ES-I3 (cell line): ENCODE measurements at regions not wholly inside any gene's neighbourhood (a gene's known extent, or its start where the extent isn't known, plus 50 kb on each side); places are given as distances from the start of the nearest gene placed in this dataset.
"Not testable (repeated sequence)": the region's sequence is repeated elsewhere in the genome, so short reads cannot be mapped to it uniquely, and the experiment has no call there.

Source experiments
- H3K36me3 ChIP-seq: 2 replicates; pipeline ENCODE4 v1.6.1; 2013; ENCODE audit warnings: mild to moderate bottlenecking, low read length, control low read depth, moderate library complexity; ENCODE audit not compliant: insufficient read depth
- H3K4me1 ChIP-seq: 2 replicates; pipeline ENCODE4 v1.6.1; 2013; ENCODE audit warnings: mild to moderate bottlenecking, control low read depth, low read length; ENCODE audit not compliant: insufficient read depth
- H3K9ac ChIP-seq: 2 replicates; pipeline ENCODE4 v1.6.1; 2013; ENCODE audit warnings: low read depth, mild to moderate bottlenecking, low read length, moderate library complexity
- H3K9me3 ChIP-seq: 2 replicates; pipeline ENCODE4 v1.6.1; 2013; ENCODE audit warnings: mild to moderate bottlenecking, low read length, moderate library complexity; ENCODE audit not compliant: control insufficient read depth, insufficient read depth

GRCh38 chr20:40634891-40635290 lies 54.1 kb downstream of the MAFB start:
- Histone ChIP-seq H3K9ac (no peak overlapping the region), H3K9me3 (no peaks in the 10 kb centered on the region), H3K36me3 (no peaks in the 10 kb centered on the region), H3K4me1 (no peaks in the 10 kb centered on the region)

GRCh38 chr20:40633123-40633850 lies 55.7 kb downstream of the MAFB start:
- no peak overlapping the region for H3K9ac ChIP-seq
- no peaks in the 10 kb centered on the region for H3K36me3 ChIP-seq
- H3K4me1 ChIP-seq = no peaks in the 10 kb centered on the region
- H3K9me3 ChIP-seq = no peaks in the 10 kb centered on the region

GRCh38 chr20:40632346-40632976 lies 56.6 kb downstream of the MAFB start:
- Histone ChIP-seq H3K9ac (no peak overlapping the region), H3K4me1 (no peaks in the 10 kb centered on the region), H3K9me3 (no peaks in the 10 kb centered on the region), H3K36me3 (no peaks in the 10 kb centered on the region)

- Histone ChIP-seq H3K4me1 (no peaks in the 10 kb centered on the region), H3K36me3 (no peaks in the 10 kb centered on the region), H3K9ac (no peak overlapping the region), H3K9me3 (no peaks in the 10 kb centered on the region)
These were observed 57.9 kb downstream of the MAFB start for GRCh38 chr20:40631119-40631631.

GRCh38 chr20:40630713-40631112 lies 58.3 kb downstream of the MAFB start:
- no peaks in the 10 kb centered on the region for H3K36me3 ChIP-seq
- no peak overlapping the region for H3K9ac ChIP-seq
- no peaks in the 10 kb centered on the region for H3K4me1 ChIP-seq
- H3K9me3 ChIP-seq = no peaks in the 10 kb centered on the region

- Histone ChIP-seq H3K9me3 (no peaks in the 10 kb centered on the region), H3K36me3 (no peaks in the 10 kb centered on the region), H3K4me1 (no peaks in the 10 kb centered on the region)
These were observed 58.9 kb downstream of the MAFB start for GRCh38 chr20:40630099-40630498.

GRCh38 chr20:40628877-40629276 lies 60.2 kb downstream of the MAFB start:
- Histone ChIP-seq H3K9ac (no peak overlapping the region), H3K4me1 (no peaks in the 10 kb centered on the region), H3K9me3 (no peaks in the 10 kb centered on the region), H3K36me3 (no peaks in the 10 kb centered on the region)

More at GRCh38 chr20:40630099-40630498, 58.9 kb downstream of the MAFB start:
- no peak overlapping the region for H3K9ac ChIP-seq

- H3K9ac ChIP-seq = peak overlapping the region; percentile 42; the same call in 1 of the 2 replicates
- not testable (repeated sequence) for H3K36me3 ChIP-seq, H3K9me3 ChIP-seq
These were observed 70.0 kb downstream of the MAFB start for GRCh38 chr20:40619053-40619452.

GRCh38 chr20:40617594-40617993 lies 71.4 kb downstream of the MAFB start:
- Histone ChIP-seq H3K4me1 (no peaks in the 10 kb centered on the region), H3K36me3 (no peaks in the 10 kb centered on the region), H3K9ac (no peak overlapping the region), H3K9me3 (no peaks in the 10 kb centered on the region)

More at GRCh38 chr20:40619053-40619452, 70.0 kb downstream of the MAFB start:
- H3K4me1 ChIP-seq = not testable (repeated sequence)

- no peaks in the 10 kb centered on the region for H3K9me3 ChIP-seq
- peaks cover under 1% of the 10 kb centered on the region; the same call in 1 of the 2 replicates for H3K4me1 ChIP-seq
- no peaks in the 10 kb centered on the region for H3K36me3 ChIP-seq
- H3K9ac ChIP-seq = no peak overlapping the region
These were observed 76.2 kb downstream of the MAFB start for GRCh38 chr20:40612837-40613236.

GRCh38 chr20:40612247-40612646 lies 76.8 kb downstream of the MAFB start:
- H3K36me3 ChIP-seq = no peaks in the 10 kb centered on the region
- H3K9me3 ChIP-seq = no peaks in the 10 kb centered on the region
- no peak overlapping the region for H3K9ac ChIP-seq
- H3K4me1 ChIP-seq = peaks cover 5% of the 10 kb centered on the region; the same call in 1 of the 2 replicates

- Histone ChIP-seq H3K4me1 (peaks cover 8% of the 10 kb centered on the region; the same call in 1 of the 2 replicates), H3K36me3 (no peaks in the 10 kb centered on the region), H3K9ac (no peak overlapping the region), H3K9me3 (no peaks in the 10 kb centered on the region)
These were observed 78.3 kb downstream of the MAFB start for GRCh38 chr20:40610730-40611129.

- H3K36me3 ChIP-seq = no peaks in the 10 kb centered on the region
- peaks cover 8% of the 10 kb centered on the region; the same call in 1 of the 2 replicates for H3K4me1 ChIP-seq
- no peak overlapping the region for H3K9ac ChIP-seq
- no peaks in the 10 kb centered on the region for H3K9me3 ChIP-seq
These were observed 81.1 kb downstream of the MAFB start for GRCh38 chr20:40607927-40608326.

- no peaks in the 10 kb centered on the region for H3K36me3 ChIP-seq
- no peaks in the 10 kb centered on the region for H3K9me3 ChIP-seq
- H3K4me1 ChIP-seq = peaks cover 8% of the 10 kb centered on the region; the same call in 1 of the 2 replicates
- H3K9ac ChIP-seq = no peak overlapping the region
These were observed 82.4 kb downstream of the MAFB start for GRCh38 chr20:40606660-40607059.

- Histone ChIP-seq H3K9me3 (no peaks in the 10 kb centered on the region), H3K9ac (no peak overlapping the region), H3K36me3 (no peaks in the 10 kb centered on the region), H3K4me1 (peaks cover 8% of the 10 kb centered on the region; the same call in 1 of the 2 replicates)
These were observed 82.8 kb downstream of the MAFB start for GRCh38 chr20:40606237-40606636.
